ENCODE measurements at regions not wholly inside any gene's neighbourhood (a gene's known extent, or its start where the extent isn't known, plus 50 kb on each side); places are given as distances from the start of the nearest gene placed in this dataset.

- TF ChIP-seq CHD7 (IDR thresholded peaks at IDR 0.05; ENCODE audit: insufficient replicate concordance, low read length) (no peak), SP4 (IDR thresholded peaks at IDR 0.05; ENCODE audit: low read length) (no peak), NANOG (IDR thresholded peaks at IDR 0.05; ENCODE audit: insufficient read depth, low read depth, low read length, poor library complexity, severe bottlenecking) (no peak), BRCA1 (IDR thresholded peaks at IDR 0.05; ENCODE audit: low read depth, low read length) (no peak), RNF2 (IDR thresholded peaks at IDR 0.05; ENCODE audit: borderline replicate concordance, low read depth, low read length, missing control alignments, poor library complexity, severe bottlenecking) (no peak), RBBP5 (IDR thresholded peaks at IDR 0.05; ENCODE audit: borderline replicate concordance, low read depth, low read length) (no peak)
Observed at GRCh38 chr4:111483375-111484169, 661.7 kb upstream of the FAM241A start (continued).
